ENCODE measurements at regions not wholly inside any gene's neighbourhood (a gene's known extent, or its start where the extent isn't known, plus 50 kb on each side); places are given as distances from the start of the nearest gene placed in this dataset.

- 90% methylated on average over 7 of the region's 7 CpGs for WGBS (ENCODE audit: low lambda C conversion rate, missing lambda C conversion rate)
- H3K4me1 ChIP-seq (ENCODE audit: insufficient read depth), result peaks cover 9% of the 10 kb centered on the region
- no peaks in the 10 kb centered on the region for H4K20me1 ChIP-seq (ENCODE audit: insufficient read depth, poor library complexity, severe bottlenecking)
- no peaks in the 10 kb centered on the region for H3K79me2 ChIP-seq
- no peak overlapping the region for H2AFZ ChIP-seq
- no peak overlapping the region for H3K4me2 ChIP-seq
- H3K36me3 ChIP-seq (replicated peaks; ENCODE audit: insufficient read depth, low read depth), result no peaks in the 10 kb centered on the region
- H3K4me3 ChIP-seq, result no peak overlapping the region
- no peaks in the 10 kb centered on the region for H3K9me3 ChIP-seq (ENCODE audit: low read depth)
- no peaks in the 10 kb centered on the region for H3K9me2 ChIP-seq (replicated peaks; ENCODE audit: insufficient read depth)
- no peak overlapping the region for H3K27ac ChIP-seq
- H3K27me3 ChIP-seq, result no peaks in the 10 kb centered on the region
- no peak for DNase-seq (ENCODE audit: low spot score)
- TF ChIP-seq, protein P1, sequence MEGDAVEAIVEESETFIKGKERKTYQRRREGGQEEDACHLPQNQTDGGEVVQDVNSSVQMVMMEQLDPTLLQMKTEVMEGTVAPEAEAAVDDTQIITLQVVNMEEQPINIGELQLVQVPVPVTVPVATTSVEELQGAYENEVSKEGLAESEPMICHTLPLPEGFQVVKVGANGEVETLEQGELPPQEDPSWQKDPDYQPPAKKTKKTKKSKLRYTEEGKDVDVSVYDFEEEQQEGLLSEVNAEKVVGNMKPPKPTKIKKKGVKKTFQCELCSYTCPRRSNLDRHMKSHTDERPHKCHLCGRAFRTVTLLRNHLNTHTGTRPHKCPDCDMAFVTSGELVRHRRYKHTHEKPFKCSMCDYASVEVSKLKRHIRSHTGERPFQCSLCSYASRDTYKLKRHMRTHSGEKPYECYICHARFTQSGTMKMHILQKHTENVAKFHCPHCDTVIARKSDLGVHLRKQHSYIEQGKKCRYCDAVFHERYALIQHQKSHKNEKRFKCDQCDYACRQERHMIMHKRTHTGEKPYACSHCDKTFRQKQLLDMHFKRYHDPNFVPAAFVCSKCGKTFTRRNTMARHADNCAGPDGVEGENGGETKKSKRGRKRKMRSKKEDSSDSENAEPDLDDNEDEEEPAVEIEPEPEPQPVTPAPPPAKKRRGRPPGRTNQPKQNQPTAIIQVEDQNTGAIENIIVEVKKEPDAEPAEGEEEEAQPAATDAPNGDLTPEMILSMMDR (IDR thresholded peaks at IDR 0.05; ENCODE audit: poor library complexity), result no peak
- TF ChIP-seq EZH2phosphoT487 (IDR thresholded peaks at IDR 0.05; ENCODE audit: low read depth, severe bottlenecking, unreplicated experiment) (no peak), EZH2 (IDR thresholded peaks at IDR 0.05; ENCODE audit: borderline replicate concordance) (no peak)
Observed at GRCh38 chr6:1013656-1014430, 298.1 kb upstream of the FOXQ1 start.

DNA sequence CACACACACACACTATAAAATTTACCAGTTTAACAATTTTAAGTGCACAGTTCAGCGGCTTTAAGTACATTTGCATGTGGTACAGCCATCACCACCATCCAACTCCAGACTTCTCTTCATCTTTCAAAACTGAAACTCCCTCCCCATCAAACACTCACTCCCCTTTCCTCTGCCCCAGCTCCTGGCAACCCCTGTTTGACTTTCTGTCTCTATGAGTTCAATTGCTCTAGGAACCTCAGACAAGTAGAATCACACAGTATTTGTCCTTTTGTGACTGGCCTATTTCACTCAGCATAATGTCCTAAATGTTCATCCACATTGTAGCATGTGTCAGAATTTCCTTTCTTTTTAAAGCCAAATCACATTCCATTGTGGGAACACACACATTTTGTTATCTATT is 302.8 kb upstream of the FOXQ1 start:
- Histone ChIP-seq H3K9me3 (ENCODE audit: low read depth) (no peaks in the 10 kb centered on the region), H4K20me1 (ENCODE audit: insufficient read depth, poor library complexity, severe bottlenecking) (no peaks in the 10 kb centered on the region), H3K9me2 (replicated peaks; ENCODE audit: insufficient read depth) (no peaks in the 10 kb centered on the region), H3K4me3 (no peak overlapping the region), H3K27me3 (no peaks in the 10 kb centered on the region), H3K79me2 (no peaks in the 10 kb centered on the region), H2AFZ (no peak overlapping the region), H3K36me3 (replicated peaks; ENCODE audit: insufficient read depth, low read depth) (no peaks in the 10 kb centered on the region), H3K4me2 (no peak overlapping the region), H3K4me1 (ENCODE audit: insufficient read depth) (no peaks in the 10 kb centered on the region), H3K27ac (no peak overlapping the region)
- TF ChIP-seq, protein P1 (IDR thresholded peaks at IDR 0.05; ENCODE audit: poor library complexity), result no peak
- WGBS (ENCODE audit: low lambda C conversion rate, missing lambda C conversion rate), result 100% methylated on average over 1 of the region's 1 CpG
- no peak for DNase-seq (ENCODE audit: low spot score)

GRCh38 chr6:1007159-1007558 is 304.7 kb upstream of the FOXQ1 start:
- H3K4me2 ChIP-seq, result no peak overlapping the region
- no peaks in the 10 kb centered on the region for H3K79me2 ChIP-seq
- no peak overlapping the region for H2AFZ ChIP-seq
- 92% methylated on average over 4 of the region's 4 CpGs for WGBS (ENCODE audit: low lambda C conversion rate, missing lambda C conversion rate)
- no peaks in the 10 kb centered on the region for H3K27me3 ChIP-seq
- no peak for DNase-seq (ENCODE audit: low spot score)
- no peaks in the 10 kb centered on the region for H3K4me1 ChIP-seq (ENCODE audit: insufficient read depth)
- no peaks in the 10 kb centered on the region for H3K9me2 ChIP-seq (replicated peaks; ENCODE audit: insufficient read depth)
- TF ChIP-seq EZH2 (IDR thresholded peaks at IDR 0.05; ENCODE audit: borderline replicate concordance) (no peak), EZH2phosphoT487 (IDR thresholded peaks at IDR 0.05; ENCODE audit: low read depth, severe bottlenecking, unreplicated experiment) (no peak)
- TF ChIP-seq, protein P1 (IDR thresholded peaks at IDR 0.05; ENCODE audit: poor library complexity), result no peak
- H3K36me3 ChIP-seq (replicated peaks; ENCODE audit: insufficient read depth, low read depth), result no peaks in the 10 kb centered on the region
- H3K27ac ChIP-seq, result no peak overlapping the region
- H3K4me3 ChIP-seq, result no peak overlapping the region
- no peaks in the 10 kb centered on the region for H4K20me1 ChIP-seq (ENCODE audit: insufficient read depth, poor library complexity, severe bottlenecking)
- H3K9me3 ChIP-seq (ENCODE audit: low read depth), result no peaks in the 10 kb centered on the region

Data from hepatocyte (in vitro differentiated cells).